ENCODE measurements at regions not wholly inside any gene's neighbourhood (a gene's known extent, or its start where the extent isn't known, plus 50 kb on each side); places are given as distances from the start of the nearest gene placed in this dataset.

GRCh38 chr5:97846643-97847042 is 663.6 kb upstream of the RIOK2 start:
- no peaks in the 10 kb centered on the region for H3K79me2 ChIP-seq (ENCODE audit: insufficient read depth, low read length)
- H3K36me3 ChIP-seq (ENCODE audit: insufficient read depth, low read length) = no peaks in the 10 kb centered on the region
- H3K4me3 ChIP-seq (ENCODE audit: low read depth, low read length, poor library complexity, severe bottlenecking) = no peak overlapping the region
- TF ChIP-seq CTCF (IDR thresholded peaks at IDR 0.05; ENCODE audit: low read length) (no peak), EZH2 (IDR thresholded peaks at IDR 0.05; ENCODE audit: borderline replicate concordance, low read length) (no peak)
- H3F3A ChIP-seq (ENCODE audit: insufficient read depth, low read length) = no peaks in the 10 kb centered on the region
- no peak overlapping the region for H2AFZ ChIP-seq (ENCODE audit: low read length)
- no peaks in the 10 kb centered on the region for H3K9me3 ChIP-seq (ENCODE audit: low read length)
- no peak overlapping the region for H3K27ac ChIP-seq (ENCODE audit: low read depth, low read length, poor library complexity, severe bottlenecking)
- no peaks in the 10 kb centered on the region for H3K9me2 ChIP-seq (ENCODE audit: low read depth, low read length)
- no peak overlapping the region for H3K4me2 ChIP-seq (ENCODE audit: low read length)
- H3K9ac ChIP-seq (ENCODE audit: low read length) = no peak overlapping the region
- no peaks in the 10 kb centered on the region for H4K20me1 ChIP-seq (ENCODE audit: insufficient read depth, low read length)
- H3K4me1 ChIP-seq (ENCODE audit: insufficient read depth, low read length, severe bottlenecking) = no peaks in the 10 kb centered on the region
- H3K27me3 ChIP-seq (ENCODE audit: insufficient read depth, low read length) = no peaks in the 10 kb centered on the region

- Histone ChIP-seq H4K20me1 (ENCODE audit: insufficient read depth, low read length) (no peaks in the 10 kb centered on the region), H3K4me1 (ENCODE audit: insufficient read depth, low read length, severe bottlenecking) (no peaks in the 10 kb centered on the region), H3F3A (ENCODE audit: insufficient read depth, low read length) (no peaks in the 10 kb centered on the region), H3K4me2 (ENCODE audit: low read length) (no peak overlapping the region), H2AFZ (ENCODE audit: low read length) (no peak overlapping the region), H3K27me3 (ENCODE audit: insufficient read depth, low read length) (no peaks in the 10 kb centered on the region), H3K79me2 (ENCODE audit: insufficient read depth, low read length) (no peaks in the 10 kb centered on the region), H3K9me2 (ENCODE audit: low read depth, low read length) (no peaks in the 10 kb centered on the region), H3K27ac (ENCODE audit: low read depth, low read length, poor library complexity, severe bottlenecking) (no peak overlapping the region), H3K36me3 (ENCODE audit: insufficient read depth, low read length) (no peaks in the 10 kb centered on the region), H3K9ac (ENCODE audit: low read length) (no peak overlapping the region), H3K4me3 (ENCODE audit: low read depth, low read length, poor library complexity, severe bottlenecking) (no peak overlapping the region), H3K9me3 (ENCODE audit: low read length) (no peaks in the 10 kb centered on the region)
- TF ChIP-seq CTCF (IDR thresholded peaks at IDR 0.05; ENCODE audit: low read length) (no peak), EZH2 (IDR thresholded peaks at IDR 0.05; ENCODE audit: borderline replicate concordance, low read length) (no peak)
Observed at GRCh38 chr5:97847920-97848631, 665.0 kb upstream of the RIOK2 start.

- Histone ChIP-seq H3K9ac (ENCODE audit: low read length) (no peak overlapping the region), H3K4me2 (ENCODE audit: low read length) (no peak overlapping the region), H3K4me3 (ENCODE audit: low read depth, low read length, poor library complexity, severe bottlenecking) (no peak overlapping the region), H3K9me2 (ENCODE audit: low read depth, low read length) (no peaks in the 10 kb centered on the region), H4K20me1 (ENCODE audit: insufficient read depth, low read length) (no peaks in the 10 kb centered on the region), H3K79me2 (ENCODE audit: insufficient read depth, low read length) (no peaks in the 10 kb centered on the region), H2AFZ (ENCODE audit: low read length) (no peak overlapping the region), H3K36me3 (ENCODE audit: insufficient read depth, low read length) (no peaks in the 10 kb centered on the region), H3F3A (ENCODE audit: insufficient read depth, low read length) (no peaks in the 10 kb centered on the region), H3K4me1 (ENCODE audit: insufficient read depth, low read length, severe bottlenecking) (no peaks in the 10 kb centered on the region), H3K9me3 (ENCODE audit: low read length) (no peaks in the 10 kb centered on the region), H3K27ac (ENCODE audit: low read depth, low read length, poor library complexity, severe bottlenecking) (no peak overlapping the region), H3K27me3 (ENCODE audit: insufficient read depth, low read length) (no peaks in the 10 kb centered on the region)
- TF ChIP-seq CTCF (IDR thresholded peaks at IDR 0.05; ENCODE audit: low read length) (no peak), EZH2 (IDR thresholded peaks at IDR 0.05; ENCODE audit: borderline replicate concordance, low read length) (no peak)
Observed at GRCh38 chr5:97851036-97851435, 668.0 kb upstream of the RIOK2 start.

Measured in OCI-LY1 (cell line).